ENCODE measurements at regions not wholly inside any gene's neighbourhood (a gene's known extent, or its start where the extent isn't known, plus 50 kb on each side); places are given as distances from the start of the nearest gene placed in this dataset.
A peak's percentile ranks its signal among the peaks of the same experiment; 100 is the strongest.

GRCh38 chr17:77381731-77382130, 241.0 kb downstream of the SEC14L1 start:
- H3K27me3 Mint-ChIP-seq, result no peaks in the 10 kb centered on the region
- no peak overlapping the region for H3K4me3 Mint-ChIP-seq
- no peak for DNase-seq (ENCODE audit: extremely low spot score, unreplicated experiment)
- H3K36me3 Mint-ChIP-seq, result no peaks in the 10 kb centered on the region
- TF ChIP-seq, protein P1, sequence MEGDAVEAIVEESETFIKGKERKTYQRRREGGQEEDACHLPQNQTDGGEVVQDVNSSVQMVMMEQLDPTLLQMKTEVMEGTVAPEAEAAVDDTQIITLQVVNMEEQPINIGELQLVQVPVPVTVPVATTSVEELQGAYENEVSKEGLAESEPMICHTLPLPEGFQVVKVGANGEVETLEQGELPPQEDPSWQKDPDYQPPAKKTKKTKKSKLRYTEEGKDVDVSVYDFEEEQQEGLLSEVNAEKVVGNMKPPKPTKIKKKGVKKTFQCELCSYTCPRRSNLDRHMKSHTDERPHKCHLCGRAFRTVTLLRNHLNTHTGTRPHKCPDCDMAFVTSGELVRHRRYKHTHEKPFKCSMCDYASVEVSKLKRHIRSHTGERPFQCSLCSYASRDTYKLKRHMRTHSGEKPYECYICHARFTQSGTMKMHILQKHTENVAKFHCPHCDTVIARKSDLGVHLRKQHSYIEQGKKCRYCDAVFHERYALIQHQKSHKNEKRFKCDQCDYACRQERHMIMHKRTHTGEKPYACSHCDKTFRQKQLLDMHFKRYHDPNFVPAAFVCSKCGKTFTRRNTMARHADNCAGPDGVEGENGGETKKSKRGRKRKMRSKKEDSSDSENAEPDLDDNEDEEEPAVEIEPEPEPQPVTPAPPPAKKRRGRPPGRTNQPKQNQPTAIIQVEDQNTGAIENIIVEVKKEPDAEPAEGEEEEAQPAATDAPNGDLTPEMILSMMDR (conservative IDR thresholded peaks at IDR 0.05), result no peak
- H3K4me1 Mint-ChIP-seq (ENCODE audit: unreplicated experiment), result peaks cover 56% of the 10 kb centered on the region
- H3K27ac Mint-ChIP-seq, result peak overlapping the region; percentile 53
- H3K9me3 Mint-ChIP-seq, result no peaks in the 10 kb centered on the region

DNA sequence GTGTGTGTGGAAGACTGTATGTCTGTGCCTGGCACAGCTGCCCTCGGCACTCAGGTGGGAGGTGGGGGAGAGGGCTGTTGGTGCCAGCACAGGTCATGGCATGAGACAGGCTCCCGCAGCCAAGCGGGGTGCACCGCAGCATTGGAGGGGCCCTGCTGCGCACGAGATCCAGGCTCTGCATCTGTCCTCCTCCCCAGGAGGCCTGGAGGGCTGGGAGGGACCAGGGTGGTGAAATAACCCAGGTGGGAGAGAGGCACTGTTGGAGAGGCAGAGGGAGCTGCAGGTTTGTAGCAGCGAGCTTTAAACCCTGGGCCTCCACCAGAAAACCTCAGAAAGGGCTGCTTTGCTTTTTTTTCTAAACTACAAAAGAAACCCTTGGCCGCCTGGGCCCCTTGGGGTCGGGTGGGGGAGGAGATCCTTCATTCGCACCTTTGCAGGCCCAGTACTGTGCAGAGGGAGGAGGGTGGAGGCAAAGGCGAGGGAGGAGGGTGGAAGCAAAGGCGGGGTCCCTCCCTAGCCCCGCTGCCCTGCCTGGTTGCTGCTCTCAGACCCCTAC, 241.7 kb downstream of the SEC14L1 start:
- H3K27me3 Mint-ChIP-seq, result no peaks in the 10 kb centered on the region
- peak overlapping the region; percentile 63 for H3K27ac Mint-ChIP-seq
- no peak for DNase-seq (ENCODE audit: extremely low spot score, unreplicated experiment)
- H3K4me3 Mint-ChIP-seq, result peak overlapping the region; percentile 69
- H3K36me3 Mint-ChIP-seq, result peaks cover 3% of the 10 kb centered on the region
- TF ChIP-seq, protein P1 (conservative IDR thresholded peaks at IDR 0.05), result no peak
- no peaks in the 10 kb centered on the region for H3K9me3 Mint-ChIP-seq
- H3K4me1 Mint-ChIP-seq (ENCODE audit: unreplicated experiment), result peaks cover 58% of the 10 kb centered on the region

- H3K4me1 Mint-ChIP-seq (ENCODE audit: unreplicated experiment), result peaks cover 55% of the 10 kb centered on the region
These were observed 242.3 kb downstream of the SEC14L1 start for GRCh38 chr17:77382966-77383612.

GRCh38 chr17:77383613-77384608, 243.1 kb downstream of the SEC14L1 start:
- Mint-ChIP-seq H3K4me1 (ENCODE audit: unreplicated experiment) (peaks cover 58% of the 10 kb centered on the region), H3K36me3 (peaks cover 3% of the 10 kb centered on the region), H3K4me3 (peak overlapping the region; percentile 41), H3K9me3 (no peaks in the 10 kb centered on the region), H3K27ac (peak overlapping the region; percentile 9), H3K27me3 (no peaks in the 10 kb centered on the region)
- no peak for DNase-seq (ENCODE audit: extremely low spot score, unreplicated experiment)
- TF ChIP-seq, protein P1 (conservative IDR thresholded peaks at IDR 0.05), result no peak

More at GRCh38 chr17:77382966-77383612, 242.3 kb downstream of the SEC14L1 start:
- Mint-ChIP-seq H3K27me3 (no peaks in the 10 kb centered on the region), H3K4me3 (peak overlapping the region; percentile 69), H3K9me3 (no peaks in the 10 kb centered on the region), H3K27ac (peak overlapping the region; percentile 63), H3K36me3 (peaks cover 3% of the 10 kb centered on the region)
- TF ChIP-seq, protein P1 (conservative IDR thresholded peaks at IDR 0.05), result no peak
- DNase-seq (ENCODE audit: extremely low spot score, unreplicated experiment), result no peak

DNA sequence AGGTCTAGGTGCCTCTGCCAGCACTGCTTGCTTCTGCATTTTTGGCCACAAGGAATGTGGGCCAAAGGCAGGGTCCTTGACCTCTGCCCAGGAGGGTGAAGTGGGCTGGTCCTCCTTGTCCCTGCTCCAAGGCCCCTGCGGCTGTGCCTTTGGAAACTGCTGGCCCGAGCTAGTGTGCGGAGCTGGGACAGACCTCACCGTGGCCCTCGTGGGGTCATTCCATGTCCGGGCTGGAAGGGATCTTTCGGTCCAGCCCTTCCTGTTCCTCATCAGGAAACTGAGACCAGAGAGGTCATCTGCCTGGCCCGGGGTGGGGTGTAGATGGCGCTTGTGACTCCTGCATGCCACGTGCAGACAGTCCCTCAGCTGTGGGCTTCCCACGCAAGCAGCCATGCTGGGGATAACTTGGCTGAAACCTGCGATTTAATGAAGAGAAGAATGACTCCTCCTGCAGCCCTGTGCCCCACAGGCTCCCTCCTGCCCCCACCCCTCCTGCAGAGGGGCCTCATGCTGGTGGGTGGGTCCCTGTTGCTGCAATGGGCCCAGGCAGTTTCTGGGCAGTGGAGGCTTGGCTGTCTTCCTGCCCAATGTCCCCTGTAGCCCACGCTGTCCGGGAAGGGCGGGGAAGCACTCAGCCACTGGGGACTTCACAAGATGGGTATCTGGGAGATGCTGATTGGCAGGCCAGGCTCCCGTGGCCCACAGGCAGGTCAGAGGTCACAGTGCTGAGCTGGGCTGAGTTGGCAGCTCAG, 245.2 kb downstream of the SEC14L1 start:
- Mint-ChIP-seq H3K4me3 (peak overlapping the region; percentile 45), H3K9me3 (no peaks in the 10 kb centered on the region), H3K27ac (peak overlapping the region; percentile 69), H3K36me3 (peaks cover 3% of the 10 kb centered on the region), H3K4me1 (ENCODE audit: unreplicated experiment) (peaks cover 69% of the 10 kb centered on the region), H3K27me3 (no peaks in the 10 kb centered on the region)
- DNase-seq (ENCODE audit: extremely low spot score, unreplicated experiment), result no peak
- TF ChIP-seq, protein P1 (conservative IDR thresholded peaks at IDR 0.05), result no peak
